GM19395 (cell line): ENCODE measurements at regions not wholly inside any gene's neighbourhood (a gene's known extent, or its start where the extent isn't known, plus 50 kb on each side); places are given as distances from the start of the nearest gene placed in this dataset.
"Not testable (repeated sequence)": the region's sequence is repeated elsewhere in the genome, so short reads cannot be mapped to it uniquely, and the experiment has no call there.

Source experiments
- ATAC-seq: cut with Tn5 transposase; IDR thresholded peaks from one replicate; pipeline ENCODE4 v1.9.1; 2021; ENCODE audit warnings: mild to moderate bottlenecking, moderate library complexity; ENCODE audit not compliant: unreplicated experiment

- ATAC-seq: no peak
These were observed 292.5 kb upstream of the CNR1 start for GRCh38 chr6:88458662-88459061.

GRCh38 chr6:88456221-88456859 lies 290.2 kb upstream of the CNR1 start:
- ATAC-seq: no peak

GRCh38 chr6:88455317-88455716 lies 289.2 kb upstream of the CNR1 start:
- ATAC-seq: no peak

GRCh38 chr6:88454658-88455057 lies 288.5 kb upstream of the CNR1 start:
- no peak for ATAC-seq

- ATAC-seq: no peak
These were observed 283.6 kb upstream of the CNR1 start for GRCh38 chr6:88449770-88450169.

GRCh38 chr6:88445188-88445965 lies 279.2 kb upstream of the CNR1 start:
- no peak for ATAC-seq

- no peak for ATAC-seq
These were observed 277.4 kb upstream of the CNR1 start for GRCh38 chr6:88443554-88443953.

- no peak for ATAC-seq
These were observed 276.6 kb upstream of the CNR1 start for GRCh38 chr6:88442737-88443136.

GRCh38 chr6:88441346-88441745 lies 275.2 kb upstream of the CNR1 start:
- no peak for ATAC-seq

GRCh38 chr6:88428068-88428467 lies 261.9 kb upstream of the CNR1 start:
- ATAC-seq: no peak

GRCh38 chr6:88426005-88426404 lies 259.9 kb upstream of the CNR1 start:
- ATAC-seq: no peak

- ATAC-seq: no peak
These were observed 256.7 kb upstream of the CNR1 start for GRCh38 chr6:88422831-88423230.

- ATAC-seq: not testable (repeated sequence)
These were observed 254.9 kb upstream of the CNR1 start for GRCh38 chr6:88420967-88421488.

- not testable (repeated sequence) for ATAC-seq
These were observed 253.0 kb upstream of the CNR1 start for GRCh38 chr6:88418921-88419810.

GRCh38 chr6:88417361-88417760 lies 251.2 kb upstream of the CNR1 start:
- not testable (repeated sequence) for ATAC-seq

GRCh38 chr6:88413459-88413858 lies 247.3 kb upstream of the CNR1 start:
- ATAC-seq: no peak

GRCh38 chr6:88408355-88408754 lies 242.2 kb upstream of the CNR1 start:
- ATAC-seq: not testable (repeated sequence)

GRCh38 chr6:88406674-88407073 lies 240.5 kb upstream of the CNR1 start:
- not testable (repeated sequence) for ATAC-seq

GRCh38 chr6:88403486-88403885 lies 237.3 kb upstream of the CNR1 start:
- no peak for ATAC-seq

- ATAC-seq: no peak
These were observed 236.8 kb upstream of the CNR1 start for GRCh38 chr6:88402909-88403308.

GRCh38 chr6:88390998-88391397 lies 224.9 kb upstream of the CNR1 start:
- ATAC-seq: not testable (repeated sequence)
